Hepatocyte (in vitro differentiated cells): ENCODE measurements at regions not wholly inside any gene's neighbourhood (a gene's known extent, or its start where the extent isn't known, plus 50 kb on each side); places are given as distances from the start of the nearest gene placed in this dataset.

Experiments used
- CTCF ChIP-seq: fragments of 200-600 bp; sonication (generic); IDR thresholded peaks from 2 replicates; pipeline ENCODE4 v1.5.1; 2016; ENCODE audit warnings: antibody characterized with exemption, mild to moderate bottlenecking; ENCODE audit not compliant: poor library complexity
- EZH2 ChIP-seq: fragments of 200-600 bp; sonication (generic); IDR thresholded peaks from 2 replicates; pipeline ENCODE4 v1.6.1; 2016; ENCODE audit warnings: antibody characterized with exemption, mild to moderate bottlenecking, borderline replicate concordance

DNA sequence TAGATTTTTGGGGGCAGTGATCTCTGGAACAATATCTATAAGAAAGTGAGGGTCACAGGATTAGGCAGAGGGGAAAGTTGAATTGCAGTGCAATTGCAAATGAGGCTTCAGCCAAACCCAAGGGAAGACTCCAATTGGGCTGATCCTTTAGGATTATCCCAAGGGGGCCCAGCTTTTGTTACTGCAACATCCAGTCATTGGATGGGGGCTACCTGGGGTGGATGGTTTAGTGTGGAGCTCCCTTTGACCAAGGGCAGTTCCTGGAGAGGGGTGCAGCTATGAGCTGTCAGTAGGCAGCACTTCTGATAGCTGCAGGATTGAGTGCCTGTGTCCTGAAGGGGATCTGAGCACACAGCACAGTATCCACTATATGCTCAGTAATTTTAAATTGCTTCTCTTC, 355.2 kb upstream of the AZI2 start:
- TF ChIP-seq CTCF (no peak), EZH2 (no peak)
